HUDEP-2 (cell line): ENCODE measurements at regions not wholly inside any gene's neighbourhood (a gene's known extent, or its start where the extent isn't known, plus 50 kb on each side); places are given as distances from the start of the nearest gene placed in this dataset.
"Not testable (repeated sequence)": the region's sequence is repeated elsewhere in the genome, so short reads cannot be mapped to it uniquely, and the experiment has no call there.

ENCODE experiments used
- DNase-seq, 76 experiments: peaks; one replicate each; lab custom pipeline; 2025; ENCODE audit not compliant: unreplicated experiment in 76 of 76; lab: John Stamatoyannopoulos, UW

- no peak for DNase-seq
Observed at GRCh38 chr16:16928532-16929109, 542.1 kb downstream of the XYLT1 start.

DNA sequence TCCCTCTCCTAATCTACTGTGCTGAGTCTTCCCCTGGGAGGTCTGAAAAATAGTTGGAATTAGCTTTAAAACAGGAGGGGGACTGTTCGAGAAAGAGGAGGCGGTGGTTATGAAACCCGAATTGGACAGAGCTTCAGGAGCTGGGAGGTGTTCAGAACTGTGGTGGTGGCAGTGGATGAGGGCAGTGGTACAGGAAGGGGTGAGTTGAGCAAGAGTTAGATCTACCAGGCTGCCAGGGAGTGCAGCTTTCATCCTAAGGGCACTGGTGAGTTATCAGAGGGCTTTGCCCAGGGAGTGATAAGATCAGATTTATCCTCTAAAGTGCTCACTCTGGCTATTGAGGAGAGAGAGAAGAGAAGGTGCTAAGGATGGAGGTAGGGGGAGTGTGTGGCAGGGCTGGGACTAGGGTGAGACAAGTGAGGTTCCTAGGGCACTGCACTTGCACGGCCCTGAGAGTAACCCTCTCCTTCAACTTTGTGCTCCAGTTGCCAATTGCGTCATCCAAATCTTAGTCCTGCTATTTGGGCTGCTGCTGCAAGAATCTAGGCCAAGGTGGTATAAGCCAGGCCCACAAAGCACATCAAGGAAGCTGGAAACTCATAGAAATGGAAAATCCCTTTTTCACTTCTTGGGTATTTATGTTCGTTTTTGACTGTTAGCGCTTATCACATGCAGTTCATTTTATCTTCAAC is 540.3 kb downstream of the XYLT1 start:
- DNase-seq = no peak

DNA sequence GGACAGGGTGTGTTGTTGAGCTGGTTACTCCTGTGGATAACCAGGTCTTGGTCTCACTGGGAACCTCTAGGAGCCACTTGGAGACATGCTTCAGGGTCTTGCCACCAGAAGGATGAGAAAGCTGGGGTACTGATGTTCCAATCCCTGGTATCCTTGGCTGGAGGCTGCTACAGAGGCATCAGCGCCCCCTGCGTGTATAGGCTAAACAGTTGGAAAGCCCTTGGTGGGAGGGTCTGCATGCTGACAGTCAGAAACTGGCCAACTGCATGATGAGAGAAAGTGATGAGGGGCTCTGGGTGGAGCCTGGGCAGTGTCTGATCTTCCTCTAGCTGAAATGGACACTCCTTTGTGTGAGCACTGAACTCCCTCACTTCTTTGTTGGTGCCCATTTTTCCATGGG is 536.9 kb downstream of the XYLT1 start:
- DNase-seq = no peak

- no peak for DNase-seq
Observed at GRCh38 chr16:16934660-16935059, 536.1 kb downstream of the XYLT1 start.

DNA sequence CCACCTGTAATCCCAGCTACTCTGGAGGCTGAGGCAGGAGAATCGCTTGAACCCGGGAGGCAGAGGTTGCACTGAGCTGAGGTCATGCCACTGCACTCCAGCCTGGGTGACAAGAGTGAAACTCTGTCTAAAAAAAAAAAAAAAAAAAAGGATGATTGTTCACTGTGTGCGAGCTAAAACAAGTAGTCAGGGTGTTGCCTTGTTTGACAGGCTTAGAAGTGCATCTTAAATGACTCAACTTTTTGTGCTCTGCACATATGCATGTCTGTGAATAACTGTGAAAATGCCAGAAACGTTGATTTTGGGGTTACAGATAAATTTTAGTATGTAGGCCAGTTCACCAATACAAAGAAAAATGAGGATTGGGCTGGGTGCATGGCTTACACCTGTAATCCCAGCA is 534.9 kb downstream of the XYLT1 start:
- DNase-seq = not testable (repeated sequence)

- no peak for DNase-seq
Observed at GRCh38 chr16:16937576-16937975, 533.2 kb downstream of the XYLT1 start.

- DNase-seq = no peak
Observed at GRCh38 chr16:16938009-16938408, 532.8 kb downstream of the XYLT1 start.

- DNase-seq = no peak
Observed at GRCh38 chr16:16938980-16939379, 531.8 kb downstream of the XYLT1 start.

- no peak for DNase-seq
Observed at GRCh38 chr16:16940351-16940750, 530.4 kb downstream of the XYLT1 start.

DNA sequence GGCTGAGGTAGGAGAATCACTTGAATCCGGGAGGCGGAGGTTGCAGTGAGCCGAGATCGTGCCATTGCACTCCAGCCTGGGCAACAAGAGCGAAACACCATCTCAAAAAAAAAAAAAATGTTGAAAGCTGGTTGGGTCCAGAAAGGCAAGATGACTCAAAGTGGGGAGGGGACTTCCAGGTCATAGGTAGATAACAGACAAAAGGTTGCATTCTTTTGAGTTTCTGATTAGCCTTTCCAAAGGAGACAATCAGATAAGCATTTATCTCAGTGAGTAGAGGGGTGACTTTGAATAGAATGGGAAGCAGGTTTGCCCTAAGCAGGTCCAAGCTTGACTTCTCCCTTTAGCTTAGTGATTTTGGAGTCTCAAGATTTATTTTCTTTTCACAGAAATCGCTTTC is 527.9 kb downstream of the XYLT1 start:
- DNase-seq = not testable (repeated sequence)

DNA sequence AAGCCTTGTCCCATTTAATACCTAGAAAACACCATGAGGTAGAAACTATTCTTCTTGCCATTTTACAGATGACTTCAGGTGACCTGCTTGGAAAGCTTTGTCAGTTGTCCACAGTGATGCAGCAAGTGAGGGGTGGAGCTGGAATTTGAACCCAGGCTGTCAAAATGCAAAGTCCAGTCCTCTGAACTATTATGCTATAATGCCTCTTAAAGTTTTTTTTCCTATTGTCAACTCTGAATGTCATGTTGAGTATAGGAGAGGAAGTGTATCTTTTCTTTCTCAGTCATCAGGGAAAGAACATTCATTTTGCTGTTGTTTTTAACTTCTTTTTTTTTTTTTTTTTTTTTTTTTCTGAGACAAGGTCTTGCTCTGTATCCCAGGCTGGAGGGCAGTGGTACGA is 525.6 kb downstream of the XYLT1 start:
- no peak for DNase-seq

DNA sequence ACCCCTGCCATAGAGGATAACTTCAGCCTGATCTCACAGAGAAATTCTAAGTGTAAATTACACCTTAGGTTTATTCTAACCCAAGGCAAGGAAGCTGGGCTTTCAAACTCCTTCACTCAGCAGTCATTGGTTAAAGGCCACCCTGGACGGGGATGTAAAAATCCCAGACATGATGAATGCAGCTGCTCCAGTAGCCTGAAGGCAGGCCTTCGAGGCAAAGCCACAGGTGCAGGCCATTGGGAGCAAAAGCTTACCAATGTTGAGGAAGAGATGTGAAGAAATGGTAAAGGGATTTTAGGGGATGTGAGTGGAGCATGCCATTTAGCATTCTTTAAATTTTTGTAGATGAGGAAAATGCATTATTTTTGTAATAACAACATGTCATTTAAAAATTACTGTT is 514.4 kb downstream of the XYLT1 start:
- no peak for DNase-seq

DNA sequence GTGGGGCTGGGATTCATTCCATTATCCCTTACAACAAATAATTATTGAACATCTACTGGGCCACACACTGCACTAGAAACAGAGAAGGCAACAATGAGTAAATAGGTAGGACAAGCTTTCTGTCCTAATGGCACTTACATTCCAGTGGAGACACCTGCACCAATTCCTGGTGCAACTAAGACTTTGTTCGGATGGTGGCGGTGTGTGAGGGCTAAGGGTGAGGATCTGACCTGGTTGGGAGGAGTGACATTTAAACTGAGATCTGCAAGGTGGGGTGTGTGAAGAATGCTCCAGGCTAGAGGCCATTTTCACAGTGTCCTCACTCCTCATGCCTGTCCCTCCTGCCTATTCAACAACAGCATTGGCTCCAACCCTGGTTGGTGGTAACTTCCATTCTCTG is 510.0 kb downstream of the XYLT1 start:
- DNase-seq = no peak

- DNase-seq = no peak
Observed at GRCh38 chr16:16966439-16966838, 504.3 kb downstream of the XYLT1 start.

- DNase-seq = no peak
Observed at GRCh38 chr16:16971042-16971441, 499.7 kb downstream of the XYLT1 start.

DNA sequence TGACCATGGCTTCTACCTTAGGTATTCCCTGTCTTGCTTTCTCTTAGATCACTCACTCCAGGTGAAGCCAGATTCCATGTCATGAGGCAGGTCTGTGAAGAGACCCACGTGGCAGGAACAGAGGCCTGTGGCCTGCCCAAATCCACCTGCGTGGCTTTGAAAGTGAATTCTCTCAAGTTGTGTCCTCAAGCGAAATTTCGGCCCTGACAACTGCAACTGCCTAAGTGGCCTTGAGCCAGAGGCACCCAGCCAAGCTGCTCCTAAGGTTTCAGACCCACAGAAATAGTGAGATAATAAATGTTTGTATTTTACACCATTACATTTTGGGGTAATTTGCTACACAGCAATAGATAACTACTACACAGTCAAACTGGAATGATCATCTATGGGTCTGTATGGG is 497.9 kb downstream of the XYLT1 start:
- no peak for DNase-seq

DNA sequence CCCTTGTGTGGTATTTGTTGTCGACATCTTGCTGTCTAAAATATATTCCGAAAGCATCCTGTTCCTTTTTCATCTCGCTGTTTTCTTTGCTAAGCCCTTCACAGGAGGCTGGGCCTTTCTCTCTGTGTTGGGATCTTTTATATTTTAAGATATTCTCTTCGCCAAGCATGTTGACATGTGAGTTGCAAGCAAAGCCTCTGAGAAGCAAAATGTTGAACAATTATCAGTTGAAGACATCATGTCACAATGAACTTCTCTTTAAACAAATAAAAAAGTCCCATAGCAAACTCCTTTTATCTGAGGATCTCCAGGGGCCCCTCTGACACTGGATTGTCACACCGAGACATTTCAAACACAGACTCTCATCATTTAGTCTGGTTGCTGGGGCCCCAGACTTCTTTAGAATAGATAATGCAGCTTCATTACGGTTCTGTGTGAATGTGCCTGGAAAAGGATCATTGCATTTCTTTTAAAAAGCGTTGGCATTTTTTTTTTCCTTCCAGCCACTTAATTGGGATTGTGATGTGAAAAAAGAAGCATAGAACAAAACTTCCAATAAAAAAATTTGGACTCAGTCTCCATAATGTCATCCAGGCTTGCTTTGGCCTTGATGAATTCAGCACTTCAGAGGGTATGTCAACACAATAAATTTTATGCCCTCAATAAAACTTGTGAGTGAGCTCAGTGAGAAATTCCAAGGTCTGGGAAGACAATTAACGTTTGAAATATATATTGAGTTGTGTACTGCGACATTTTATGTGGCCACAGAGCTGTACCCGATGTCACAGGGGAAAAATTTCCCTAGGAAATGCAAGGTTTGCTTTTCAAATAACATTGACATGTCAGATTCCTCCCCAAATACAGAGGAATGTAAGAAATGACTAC is 496.8 kb downstream of the XYLT1 start:
- DNase-seq = no peak

DNA sequence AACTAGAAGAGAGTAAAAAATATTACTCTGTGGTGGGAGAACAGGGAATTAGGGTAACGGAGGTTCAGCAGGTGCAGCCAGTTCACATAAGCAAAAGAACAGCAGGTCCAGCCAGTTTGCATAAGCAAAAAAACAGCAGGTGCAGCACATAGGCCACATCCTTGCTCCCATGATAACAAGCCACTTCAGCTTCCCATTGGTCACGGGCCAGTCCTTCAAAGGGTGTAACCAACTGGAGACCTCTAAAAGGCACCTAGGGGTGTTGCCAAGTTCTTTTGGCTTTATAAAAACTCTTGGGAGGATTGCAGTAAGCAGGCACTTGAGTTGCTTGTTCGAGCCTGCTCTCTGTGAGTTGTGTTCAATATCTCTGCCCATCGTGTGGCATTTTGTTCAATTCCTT is 488.1 kb downstream of the XYLT1 start:
- DNase-seq = no peak

- no peak for DNase-seq
Observed at GRCh38 chr16:16983582-16983981, 487.2 kb downstream of the XYLT1 start.

- not testable (repeated sequence) for DNase-seq
Observed at GRCh38 chr16:16984091-16984490, 486.7 kb downstream of the XYLT1 start.

DNA sequence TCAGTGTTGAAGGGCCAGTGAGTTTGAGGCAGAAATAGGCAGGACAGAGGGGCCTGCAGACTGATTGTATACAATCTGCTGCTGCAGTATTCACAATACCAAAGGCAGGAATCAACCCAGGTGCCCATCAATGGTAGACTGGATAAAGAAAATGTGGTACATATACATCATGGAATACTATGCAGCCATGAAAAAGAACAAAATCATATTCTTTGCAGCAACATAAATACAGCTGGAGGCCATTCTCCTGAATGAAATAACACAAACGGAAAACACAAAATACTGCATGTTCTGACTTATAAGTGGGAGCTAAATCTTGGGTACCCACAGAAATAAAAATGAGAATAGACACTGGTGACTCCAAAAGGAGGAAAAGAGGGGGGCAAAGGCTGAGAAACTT is 485.1 kb downstream of the XYLT1 start:
- DNase-seq = no peak

GRCh38 chr16:16988963-16989362 is 481.8 kb downstream of the XYLT1 start:
- no peak for DNase-seq
